Lung (tissue), 11 donors: ENCODE measurements at regions not wholly inside any gene's neighbourhood (a gene's known extent, or its start where the extent isn't known, plus 50 kb on each side); places are given as distances from the start of the nearest gene placed in this dataset.
A peak's percentile ranks its signal among the peaks of the same experiment; 100 is the strongest.

ENCODE experiments used
- ATAC-seq: fragments of 200-7000 bp; cut with Tn5 transposase; one replicate; pipeline ENCODE4 v1.9.1; 2020; ENCODE audit warnings: moderate number of reproducible peaks; ENCODE audit not compliant: insufficient read depth, low FRiP score
- DNase-seq, 3 donors: peaks; one replicate each; pipeline ENCODE4 v3.0.0-alpha.2; 2013 to 2017
- H3K27ac ChIP-seq, 2 donors: one replicate each; pipeline ENCODE4 v1.5.1; 2013; ENCODE audit warnings: mild to moderate bottlenecking in 2 of 2, moderate library complexity in 2 of 2, control low read depth in 1 of 2, inconsistent platforms in 1 of 2, low read depth in 1 of 2, low read length in 1 of 2
- H3K27me3 ChIP-seq, 3 donors: one replicate each; pipeline ENCODE4 v1.5.1; 2013; ENCODE audit warnings: low read length in 2 of 3; ENCODE audit not compliant: control insufficient read depth in 3 of 3, insufficient read depth in 3 of 3
- H3K36me3 ChIP-seq, 4 donors: one replicate each; pipeline ENCODE4 v1.5.1; 2013; ENCODE audit warnings: low read length in 4 of 4, mild to moderate bottlenecking in 1 of 4, moderate library complexity in 1 of 4; ENCODE audit not compliant: control insufficient read depth in 4 of 4, insufficient read depth in 4 of 4
- H3K4me1 ChIP-seq, 5 donors: one replicate each; pipeline ENCODE4 v1.5.1; 2013; ENCODE audit warnings: low read length in 5 of 5, mild to moderate bottlenecking in 2 of 5, moderate library complexity in 1 of 5; ENCODE audit not compliant: control insufficient read depth in 5 of 5, insufficient read depth in 5 of 5
- H3K4me3 ChIP-seq: one replicate; pipeline ENCODE4 v1.5.1; 2013; ENCODE audit warnings: mild to moderate bottlenecking, control low read depth, moderate library complexity
- H3K9ac ChIP-seq, 2 donors: one replicate each; pipeline ENCODE4 v1.5.1; 2013; ENCODE audit warnings: low read length in 2 of 2, control low read depth in 1 of 2; ENCODE audit not compliant: insufficient read depth in 1 of 2
- H3K9me3 ChIP-seq, 4 donors: one replicate each; pipeline ENCODE4 v1.5.1; 2013; ENCODE audit warnings: low read length in 3 of 4, mild to moderate bottlenecking in 1 of 4, moderate library complexity in 1 of 4; ENCODE audit not compliant: control insufficient read depth in 4 of 4, insufficient read depth in 3 of 4
- WGBS, 2 donors: extraction: QIAGEN DNeasy Blood & Tissue Kit; methylation state at CpG; one replicate each; pipeline ENCODE4 v1.1.7; 2013; 5-methylcytosine and 5-hydroxymethylcytosine counted together
- TF ChIP-seq, protein P1 (sequence below): IDR thresholded peaks from 2 replicates; pipeline ENCODE4 v1.5.1; 2012; ENCODE audit warnings: mild to moderate bottlenecking; ENCODE audit errors: control extremely low read depth, extremely low read depth
- donor health status: control.
- donor health status: control.
- donor health status: Bipolar disorder and iron deficiency.
- donor health status: healthy.
- donor health status: DM: yes; HTN: yes; CAD: no.

DNA sequence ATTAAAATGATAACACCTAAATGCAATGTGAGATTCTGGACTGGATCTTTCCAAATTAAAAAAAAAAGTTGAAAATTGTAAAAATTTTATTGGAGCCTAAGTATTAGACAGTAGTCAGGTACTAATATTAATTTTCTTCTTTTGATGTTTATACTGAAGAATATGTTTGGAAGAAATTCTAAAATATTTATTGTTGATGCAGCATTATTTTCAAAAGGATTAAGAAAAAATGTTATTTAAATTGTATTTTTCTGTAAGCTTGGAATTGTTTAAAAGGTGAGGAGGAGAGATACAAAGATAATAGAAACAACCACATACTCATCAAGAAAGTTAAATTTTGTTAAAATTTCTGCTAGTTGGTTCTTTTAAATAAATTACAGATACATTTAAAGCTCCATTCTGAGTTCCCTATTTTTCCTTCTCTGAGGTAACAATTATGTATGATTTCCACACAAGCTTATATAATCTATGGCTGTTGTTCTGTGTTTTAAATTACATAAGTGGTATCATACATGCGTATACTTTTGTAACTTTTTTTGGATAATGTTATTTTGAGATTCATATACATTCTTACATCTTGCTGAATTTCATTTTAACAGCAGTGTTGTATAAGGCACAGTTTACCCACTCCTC, 180.3 kb upstream of the RGS18 start:
- no peaks in the 10 kb centered on the region for H3K4me1 ChIP-seq
- DNase-seq, result no peak
- H3K27me3 ChIP-seq, result no peaks in the 10 kb centered on the region
- H3K9ac ChIP-seq, result no peak overlapping the region
- no peaks in the 10 kb centered on the region for H3K36me3 ChIP-seq
- no peak overlapping the region for H3K27ac ChIP-seq
- no peak overlapping the region for H3K4me3 ChIP-seq
- ATAC-seq, result no peak
- TF ChIP-seq, protein P1, sequence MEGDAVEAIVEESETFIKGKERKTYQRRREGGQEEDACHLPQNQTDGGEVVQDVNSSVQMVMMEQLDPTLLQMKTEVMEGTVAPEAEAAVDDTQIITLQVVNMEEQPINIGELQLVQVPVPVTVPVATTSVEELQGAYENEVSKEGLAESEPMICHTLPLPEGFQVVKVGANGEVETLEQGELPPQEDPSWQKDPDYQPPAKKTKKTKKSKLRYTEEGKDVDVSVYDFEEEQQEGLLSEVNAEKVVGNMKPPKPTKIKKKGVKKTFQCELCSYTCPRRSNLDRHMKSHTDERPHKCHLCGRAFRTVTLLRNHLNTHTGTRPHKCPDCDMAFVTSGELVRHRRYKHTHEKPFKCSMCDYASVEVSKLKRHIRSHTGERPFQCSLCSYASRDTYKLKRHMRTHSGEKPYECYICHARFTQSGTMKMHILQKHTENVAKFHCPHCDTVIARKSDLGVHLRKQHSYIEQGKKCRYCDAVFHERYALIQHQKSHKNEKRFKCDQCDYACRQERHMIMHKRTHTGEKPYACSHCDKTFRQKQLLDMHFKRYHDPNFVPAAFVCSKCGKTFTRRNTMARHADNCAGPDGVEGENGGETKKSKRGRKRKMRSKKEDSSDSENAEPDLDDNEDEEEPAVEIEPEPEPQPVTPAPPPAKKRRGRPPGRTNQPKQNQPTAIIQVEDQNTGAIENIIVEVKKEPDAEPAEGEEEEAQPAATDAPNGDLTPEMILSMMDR, result no peak
- WGBS, 2 donors, result 35 to 87% methylated on average over 1 of the region's 1 CpG
- H3K9me3 ChIP-seq, result peaks cover 0 to 6% (median 3%) of the 10 kb centered on the region in 4 donors

DNA sequence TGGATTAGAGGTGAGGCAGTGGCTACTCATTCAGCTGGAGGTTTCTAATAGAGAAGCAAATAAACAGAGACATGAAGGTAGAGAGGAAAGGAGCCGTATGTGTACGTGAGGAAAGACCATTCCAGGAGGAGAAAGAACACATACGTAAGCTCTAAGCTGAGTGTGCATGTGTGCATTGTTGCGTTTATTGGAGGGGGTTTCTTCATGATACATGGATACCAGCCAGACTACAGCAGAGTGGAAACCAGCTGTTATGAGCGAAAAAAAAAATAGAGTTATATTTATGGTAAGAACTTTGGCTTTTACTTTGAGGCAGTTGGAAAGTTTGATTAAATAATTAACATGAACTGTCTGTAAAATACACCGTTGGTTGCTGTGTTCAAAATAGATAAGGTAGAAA, 173.4 kb upstream of the RGS18 start:
- Histone ChIP-seq H3K9me3 (peaks cover 0 to 5% (median 2%) of the 10 kb centered on the region in 4 donors), H3K36me3 (no peaks in the 10 kb centered on the region), H3K27me3 (no peaks in the 10 kb centered on the region), H3K4me1 (no peaks in the 10 kb centered on the region), H3K9ac (no peak overlapping the region), H3K4me3 (no peak overlapping the region), H3K27ac (no peak overlapping the region)
- WGBS, 2 donors, result 71 to 81% methylated on average over 6 of the region's 6 CpGs
- no peak for ATAC-seq
- TF ChIP-seq, protein P1, result no peak
- peak in 2 of 3 donors; percentile 65 to 72 for DNase-seq

DNA sequence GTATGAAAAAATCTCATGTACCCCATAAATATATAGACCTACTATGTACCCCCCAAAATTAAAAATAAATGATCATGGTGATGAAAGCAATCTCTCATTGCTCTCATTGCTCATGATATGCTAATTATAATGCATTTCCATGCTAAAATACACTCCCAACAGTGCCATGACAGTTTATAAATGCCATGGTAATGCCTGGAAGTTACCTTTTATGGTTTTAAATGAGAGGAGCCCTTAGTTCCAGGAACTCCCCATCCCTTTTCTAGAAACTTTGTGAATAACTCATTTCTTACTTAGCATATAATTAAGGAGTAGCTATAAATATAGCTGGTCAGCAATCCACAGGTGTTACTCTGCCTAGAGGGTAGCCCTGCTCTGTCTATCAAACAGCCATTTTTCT, 166.1 kb upstream of the RGS18 start:
- no peaks in the 10 kb centered on the region for H3K36me3 ChIP-seq
- H3K27ac ChIP-seq, result no peak overlapping the region
- no peak overlapping the region for H3K4me3 ChIP-seq
- ATAC-seq, result no peak
- H3K27me3 ChIP-seq, result no peaks in the 10 kb centered on the region
- no peak overlapping the region for H3K9ac ChIP-seq
- no peaks in the 10 kb centered on the region for H3K4me1 ChIP-seq
- no peak for DNase-seq
- TF ChIP-seq, protein P1, result no peak
- no peaks in the 10 kb centered on the region for H3K9me3 ChIP-seq

DNA sequence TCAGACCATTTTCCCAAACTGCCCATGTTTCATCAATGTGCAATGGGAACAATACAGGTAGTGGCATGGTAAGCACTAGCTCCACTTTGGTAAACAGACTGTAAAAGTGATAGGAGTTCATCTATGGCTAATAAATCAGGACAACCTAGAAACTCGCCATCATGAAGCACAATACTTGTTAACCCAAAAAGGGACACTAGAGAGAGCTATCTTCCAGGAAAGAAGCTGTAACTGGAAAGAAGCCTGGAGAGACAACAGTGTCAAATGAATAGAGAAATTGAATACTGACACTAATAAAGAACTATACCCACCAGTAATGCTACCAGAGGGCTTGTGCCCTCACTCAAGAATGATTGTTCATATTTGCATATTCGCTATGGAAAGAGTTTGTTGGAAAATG, 164.7 kb upstream of the RGS18 start:
- no peak overlapping the region for H3K27ac ChIP-seq
- TF ChIP-seq, protein P1, result no peak
- no peak overlapping the region for H3K9ac ChIP-seq
- H3K4me3 ChIP-seq, result no peak overlapping the region
- no peaks in the 10 kb centered on the region for H3K36me3 ChIP-seq
- H3K4me1 ChIP-seq, result no peaks in the 10 kb centered on the region
- no peaks in the 10 kb centered on the region for H3K9me3 ChIP-seq
- peak in 2 of 3 donors; percentile 17 to 20 for DNase-seq
- H3K27me3 ChIP-seq, result no peaks in the 10 kb centered on the region
- 60 to 69% methylated on average over 2 of the region's 2 CpGs for WGBS, 2 donors
- no peak for ATAC-seq
